ENCODE measurements at regions not wholly inside any gene's neighbourhood (a gene's known extent, or its start where the extent isn't known, plus 50 kb on each side); places are given as distances from the start of the nearest gene placed in this dataset.

- in situ Hi-C loops (cut with HindIII; ENCODE audit: low pct_unique_long_range_greater_than_20kb, low sequenced_read_pairs): no loop called here
- DNase-seq (ENCODE audit: low read depth, low spot score): no peak
These were observed 1071.1 kb downstream of the XPNPEP1 start for GRCh38 chr10:108852211-108852610.

- DNase-seq (ENCODE audit: low read depth, low spot score): no peak
- in situ Hi-C loops (cut with HindIII; ENCODE audit: low pct_unique_long_range_greater_than_20kb, low sequenced_read_pairs): no loop called here
These were observed 1073.0 kb downstream of the XPNPEP1 start for GRCh38 chr10:108850138-108850854.

GRCh38 chr10:108849688-108850087 is 1073.6 kb downstream of the XPNPEP1 start:
- in situ Hi-C loops (cut with HindIII; ENCODE audit: low pct_unique_long_range_greater_than_20kb, low sequenced_read_pairs): no loop called here
- DNase-seq (ENCODE audit: low read depth, low spot score): no peak

GRCh38 chr10:108849186-108849585 is 1074.1 kb downstream of the XPNPEP1 start:
- in situ Hi-C loops (cut with HindIII; ENCODE audit: low pct_unique_long_range_greater_than_20kb, low sequenced_read_pairs): no loop called here
- no peak for DNase-seq (ENCODE audit: low read depth, low spot score)

GRCh38 chr10:108848046-108848445 is 1075.3 kb downstream of the XPNPEP1 start:
- DNase-seq (ENCODE audit: low read depth, low spot score): no peak
- in situ Hi-C loops (cut with HindIII; ENCODE audit: low pct_unique_long_range_greater_than_20kb, low sequenced_read_pairs): no loop called here

- DNase-seq (ENCODE audit: low read depth, low spot score): no peak
- in situ Hi-C loops (cut with HindIII; ENCODE audit: low pct_unique_long_range_greater_than_20kb, low sequenced_read_pairs): no loop called here
These were observed 1082.4 kb downstream of the XPNPEP1 start for GRCh38 chr10:108840944-108841343.

GRCh38 chr10:108836362-108836761 is 1086.9 kb downstream of the XPNPEP1 start:
- in situ Hi-C loops (cut with HindIII; ENCODE audit: low pct_unique_long_range_greater_than_20kb, low sequenced_read_pairs): no loop called here
- DNase-seq (ENCODE audit: low read depth, low spot score): no peak

- no peak for DNase-seq (ENCODE audit: low read depth, low spot score)
- in situ Hi-C loops (cut with HindIII; ENCODE audit: low pct_unique_long_range_greater_than_20kb, low sequenced_read_pairs): no loop called here
These were observed 1101.3 kb downstream of the XPNPEP1 start for GRCh38 chr10:108822026-108822425.

- DNase-seq (ENCODE audit: low read depth, low spot score): no peak
- in situ Hi-C loops (cut with HindIII; ENCODE audit: low pct_unique_long_range_greater_than_20kb, low sequenced_read_pairs): no loop called here
These were observed 1104.0 kb downstream of the XPNPEP1 start for GRCh38 chr10:108819302-108819701.

GRCh38 chr10:108817584-108817983 is 1105.7 kb downstream of the XPNPEP1 start:
- DNase-seq (ENCODE audit: low read depth, low spot score): no peak
- in situ Hi-C loops (cut with HindIII; ENCODE audit: low pct_unique_long_range_greater_than_20kb, low sequenced_read_pairs): no loop called here

- in situ Hi-C loops (cut with HindIII; ENCODE audit: low pct_unique_long_range_greater_than_20kb, low sequenced_read_pairs): no loop called here
- no peak for DNase-seq (ENCODE audit: low read depth, low spot score)
These were observed 1106.2 kb downstream of the XPNPEP1 start for GRCh38 chr10:108817135-108817534.

GRCh38 chr10:108812906-108813305 is 1110.4 kb downstream of the XPNPEP1 start:
- in situ Hi-C loops (cut with HindIII; ENCODE audit: low pct_unique_long_range_greater_than_20kb, low sequenced_read_pairs): no loop called here
- no peak for DNase-seq (ENCODE audit: low read depth, low spot score)

GRCh38 chr10:108812296-108812695 is 1111.0 kb downstream of the XPNPEP1 start:
- in situ Hi-C loops (cut with HindIII; ENCODE audit: low pct_unique_long_range_greater_than_20kb, low sequenced_read_pairs): no loop called here
- no peak for DNase-seq (ENCODE audit: low read depth, low spot score)

GRCh38 chr10:108808228-108808627 is 1115.1 kb downstream of the XPNPEP1 start:
- in situ Hi-C loops (cut with HindIII; ENCODE audit: low pct_unique_long_range_greater_than_20kb, low sequenced_read_pairs): no loop called here
- no peak for DNase-seq (ENCODE audit: low read depth, low spot score)

GRCh38 chr10:108801775-108802517 is 1121.4 kb downstream of the XPNPEP1 start:
- DNase-seq (ENCODE audit: low read depth, low spot score): no peak
- in situ Hi-C loops (cut with HindIII; ENCODE audit: low pct_unique_long_range_greater_than_20kb, low sequenced_read_pairs): no loop called here

GRCh38 chr10:108801220-108801619 is 1122.1 kb downstream of the XPNPEP1 start:
- in situ Hi-C loops (cut with HindIII; ENCODE audit: low pct_unique_long_range_greater_than_20kb, low sequenced_read_pairs): no loop called here
- no peak for DNase-seq (ENCODE audit: low read depth, low spot score)

- no peak for DNase-seq (ENCODE audit: low read depth, low spot score)
- in situ Hi-C loops (cut with HindIII; ENCODE audit: low pct_unique_long_range_greater_than_20kb, low sequenced_read_pairs): no loop called here
These were observed 1125.7 kb downstream of the XPNPEP1 start for GRCh38 chr10:108797573-108797972.

- DNase-seq (ENCODE audit: low read depth, low spot score): no peak
- in situ Hi-C loops (cut with HindIII; ENCODE audit: low pct_unique_long_range_greater_than_20kb, low sequenced_read_pairs): no loop called here
These were observed 1131.4 kb downstream of the XPNPEP1 start for GRCh38 chr10:108791794-108792474.

- no peak for DNase-seq (ENCODE audit: low read depth, low spot score)
- in situ Hi-C loops (cut with HindIII; ENCODE audit: low pct_unique_long_range_greater_than_20kb, low sequenced_read_pairs): no loop called here
These were observed 1132.3 kb downstream of the XPNPEP1 start for GRCh38 chr10:108791030-108791429.
